WTC11 (cell line): ENCODE measurements at regions not wholly inside any gene's neighbourhood (a gene's known extent, or its start where the extent isn't known, plus 50 kb on each side); places are given as distances from the start of the nearest gene placed in this dataset.

ENCODE experiments used
- ATAC-seq: fragments of 200-7000 bp; cut with Tn5 transposase; 2 replicates; pipeline ENCODE4 v1.10.0; 2021; ENCODE audit warnings: mild to moderate bottlenecking, moderate library complexity
- CTCF ChIA-PET: fragments of 300-600 bp; sonication (Branson Sonifier 250); formaldehyde crosslinking; loops from one replicate; lab custom pipeline; 2021; ENCODE audit warnings: antibody characterized with exemption; lab: Charles Lee
- POLR2A ChIA-PET: fragments of 350-600 bp; sonication (Branson Sonifier 250); formaldehyde crosslinking; loops from one replicate; lab custom pipeline; 2021; ENCODE audit warnings: antibody characterized with exemption; lab: Charles Lee
- DNase-seq: peaks from one replicate; pipeline ENCODE4 v3.0.0; 2021; ENCODE audit warnings: low spot score
- H3K27ac Mint-ChIP-seq: 2 replicates; pipeline ENCODE4 v1.8.0; 2021; ENCODE audit warnings: mixed read lengths
- H3K27me3 Mint-ChIP-seq: 2 replicates; pipeline ENCODE4 v1.8.0; 2021; ENCODE audit warnings: low read depth, mild to moderate bottlenecking, moderate library complexity, mixed read lengths
- H3K36me3 Mint-ChIP-seq: 2 replicates; pipeline ENCODE4 v1.8.0; 2021; ENCODE audit warnings: mixed read lengths
- H3K4me1 Mint-ChIP-seq: 2 replicates; pipeline ENCODE4 v1.8.0; 2022; ENCODE audit warnings: mixed read lengths
- H3K4me3 Mint-ChIP-seq: 2 replicates; pipeline ENCODE4 v1.8.0; 2021; ENCODE audit warnings: mild to moderate bottlenecking, moderate library complexity, mixed read lengths
- H3K9me3 Mint-ChIP-seq: 2 replicates; pipeline ENCODE4 v1.8.0; 2021; ENCODE audit warnings: mixed read lengths
- ATF1 ChIP-seq: sonication (generic); formaldehyde crosslinking; IDR thresholded peaks from 2 replicates; pipeline ENCODE4 v1.8.1; 2023; ENCODE audit warnings: mild to moderate bottlenecking, moderate library complexity, missing genetic modification reagents
- CBFB ChIP-seq: sonication (generic); formaldehyde crosslinking; IDR thresholded peaks from 2 replicates; pipeline ENCODE4 v1.8.1; 2022; ENCODE audit warnings: mild to moderate bottlenecking, low read depth, missing genetic modification reagents
- CTCF ChIP-seq: fragments of 200-600 bp; IDR thresholded peaks from 2 replicates; pipeline ENCODE4 v1.8.0; 2022; ENCODE audit warnings: antibody characterized with exemption
- ERG ChIP-seq: fragments of 250-450 bp; sonication (Bioruptor Pico); IDR thresholded peaks from 2 replicates; pipeline ENCODE4 v1.8.0; 2021; ENCODE audit warnings: mild to moderate bottlenecking
- ESRRA ChIP-seq: sonication (generic); formaldehyde crosslinking; IDR thresholded peaks from 2 replicates; pipeline ENCODE4 v1.8.1; 2022; ENCODE audit warnings: mild to moderate bottlenecking, missing genetic modification reagents, borderline replicate concordance
- GABPB1 ChIP-seq: sonication (generic); formaldehyde crosslinking; IDR thresholded peaks from 2 replicates; pipeline ENCODE4 v1.8.1; 2023; ENCODE audit warnings: mild to moderate bottlenecking, missing genetic modification reagents
- GTF2I ChIP-seq: fragments of 250-450 bp; sonication (Bioruptor Pico); conservative IDR thresholded peaks from 2 replicates; pipeline ENCODE4 v1.4.0; 2021; ENCODE audit warnings: mild to moderate bottlenecking
- KAT7 ChIP-seq: sonication (generic); formaldehyde crosslinking; IDR thresholded peaks from 2 replicates; pipeline ENCODE4 v1.8.1; 2023; ENCODE audit warnings: missing genetic modification reagents, mild to moderate bottlenecking, borderline replicate concordance
- OVOL2 ChIP-seq: fragments of 250-450 bp; sonication (Bioruptor Pico); IDR thresholded peaks from 2 replicates; pipeline ENCODE4 v1.9.0; 2021; ENCODE audit warnings: mild to moderate bottlenecking, borderline replicate concordance
- PREB ChIP-seq: sonication (generic); formaldehyde crosslinking; IDR thresholded peaks from 2 replicates; pipeline ENCODE4 v1.8.1; 2022; ENCODE audit warnings: mild to moderate bottlenecking, missing genetic modification reagents, moderate library complexity, borderline replicate concordance
- PRRX2 ChIP-seq: fragments of 250-450 bp; sonication (Bioruptor Pico); IDR thresholded peaks from 2 replicates; pipeline ENCODE4 v1.8.0; 2021; ENCODE audit warnings: mild to moderate bottlenecking
- TCF7 ChIP-seq: sonication (generic); formaldehyde crosslinking; IDR thresholded peaks from 2 replicates; pipeline ENCODE4 v1.8.0; 2022; ENCODE audit warnings: mild to moderate bottlenecking, low read depth, missing genetic modification reagents, moderate library complexity
- TEAD4 ChIP-seq: sonication (generic); formaldehyde crosslinking; IDR thresholded peaks from 2 replicates; pipeline ENCODE4 v1.8.0; 2022; ENCODE audit warnings: mild to moderate bottlenecking, missing genetic modification reagents
- TP53 ChIP-seq: sonication (generic); formaldehyde crosslinking; IDR thresholded peaks from 2 replicates; pipeline ENCODE4 v1.8.1; 2023; ENCODE audit warnings: mild to moderate bottlenecking, missing genetic modification reagents
- ZNF317 ChIP-seq: sonication (generic); formaldehyde crosslinking; IDR thresholded peaks from 2 replicates; pipeline ENCODE4 v1.8.1; 2023; ENCODE audit warnings: low read depth, mild to moderate bottlenecking, moderate library complexity, missing genetic modification reagents, borderline replicate concordance
- TF ChIP-seq, protein P1 (sequence below): sonication (generic); formaldehyde crosslinking; IDR thresholded peaks from 2 replicates; pipeline ENCODE4 v1.8.0; 2023; ENCODE audit warnings: mild to moderate bottlenecking, missing genetic modification reagents
- TF ChIP-seq, protein P2 (sequence below): sonication (generic); formaldehyde crosslinking; IDR thresholded peaks from 2 replicates; pipeline ENCODE4 v1.8.1; 2022; ENCODE audit warnings: low read depth, mild to moderate bottlenecking, moderate library complexity, missing genetic modification reagents, borderline replicate concordance
- TF ChIP-seq, protein P3 (sequence below): sonication (generic); formaldehyde crosslinking; IDR thresholded peaks from 2 replicates; pipeline ENCODE4 v1.8.0; 2022; ENCODE audit warnings: mild to moderate bottlenecking, missing genetic modification reagents
- TF ChIP-seq, protein P4 (sequence below): fragments of 250-450 bp; sonication (Bioruptor Pico); IDR thresholded peaks from 2 replicates; pipeline ENCODE4 v1.9.0; 2021; ENCODE audit warnings: moderate library complexity, mild to moderate bottlenecking, inconsistent platforms, borderline replicate concordance
- TF ChIP-seq, protein P5 (sequence below): sonication (generic); formaldehyde crosslinking; IDR thresholded peaks from 2 replicates; pipeline ENCODE4 v1.8.0; 2022; ENCODE audit warnings: missing genetic modification reagents

DNA sequence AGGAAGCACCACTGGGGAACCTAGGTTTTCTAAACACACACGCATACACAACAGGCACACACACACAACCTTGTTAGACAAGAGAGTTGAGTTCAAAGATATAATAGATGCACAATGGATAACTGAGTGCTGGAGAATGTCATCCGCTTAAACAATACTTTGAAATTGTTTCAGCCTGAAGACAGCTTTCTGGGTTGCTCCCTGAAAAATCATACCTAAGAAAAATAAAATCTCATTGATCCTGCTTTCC lies 126.1 kb downstream of the TMEM161B start:
- Mint-ChIP-seq H3K4me3 (no peak overlapping the region), H3K27ac (no peak overlapping the region), H3K4me1 (peaks cover 13% of the 10 kb centered on the region; the same call in 1 of the 2 replicates), H3K27me3 (peaks cover 9% of the 10 kb centered on the region; the same call in 1 of the 2 replicates), H3K36me3 (no peaks in the 10 kb centered on the region), H3K9me3 (no peaks in the 10 kb centered on the region)
- ChIA-PET CTCF (interaction anchor here (1.0 kb wide), 1 partner anchor 48 kb away, joined by 3 read pairs; no protein-coding TSS in a partner anchor), POLR2A (no interaction called here)
- DNase-seq (no peak), ATAC-seq (no peak)
- TF ChIP-seq KAT7 (no peak), TP53 (CRISPR knock-in tag) (no peak), ERG (no peak), TEAD4 (CRISPR knock-in tag) (no peak), ZNF317 (CRISPR knock-in tag) (no peak), PREB (CRISPR knock-in tag) (no peak), CBFB (CRISPR knock-in tag) (no peak), ATF1 (CRISPR knock-in tag) (no peak), PRRX2 (CRISPR knock-in tag) (no peak), TCF7 (no peak), OVOL2 (CRISPR knock-in tag) (no peak), GABPB1 (no peak), GTF2I (CRISPR knock-in tag) (no peak), ESRRA (CRISPR knock-in tag) (no peak)
- TF ChIP-seq, protein P1, sequence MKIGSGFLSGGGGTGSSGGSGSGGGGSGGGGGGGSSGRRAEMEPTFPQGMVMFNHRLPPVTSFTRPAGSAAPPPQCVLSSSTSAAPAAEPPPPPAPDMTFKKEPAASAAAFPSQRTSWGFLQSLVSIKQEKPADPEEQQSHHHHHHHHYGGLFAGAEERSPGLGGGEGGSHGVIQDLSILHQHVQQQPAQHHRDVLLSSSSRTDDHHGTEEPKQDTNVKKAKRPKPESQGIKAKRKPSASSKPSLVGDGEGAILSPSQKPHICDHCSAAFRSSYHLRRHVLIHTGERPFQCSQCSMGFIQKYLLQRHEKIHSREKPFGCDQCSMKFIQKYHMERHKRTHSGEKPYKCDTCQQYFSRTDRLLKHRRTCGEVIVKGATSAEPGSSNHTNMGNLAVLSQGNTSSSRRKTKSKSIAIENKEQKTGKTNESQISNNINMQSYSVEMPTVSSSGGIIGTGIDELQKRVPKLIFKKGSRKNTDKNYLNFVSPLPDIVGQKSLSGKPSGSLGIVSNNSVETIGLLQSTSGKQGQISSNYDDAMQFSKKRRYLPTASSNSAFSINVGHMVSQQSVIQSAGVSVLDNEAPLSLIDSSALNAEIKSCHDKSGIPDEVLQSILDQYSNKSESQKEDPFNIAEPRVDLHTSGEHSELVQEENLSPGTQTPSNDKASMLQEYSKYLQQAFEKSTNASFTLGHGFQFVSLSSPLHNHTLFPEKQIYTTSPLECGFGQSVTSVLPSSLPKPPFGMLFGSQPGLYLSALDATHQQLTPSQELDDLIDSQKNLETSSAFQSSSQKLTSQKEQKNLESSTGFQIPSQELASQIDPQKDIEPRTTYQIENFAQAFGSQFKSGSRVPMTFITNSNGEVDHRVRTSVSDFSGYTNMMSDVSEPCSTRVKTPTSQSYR: no peak
- TF ChIP-seq, protein P2, sequence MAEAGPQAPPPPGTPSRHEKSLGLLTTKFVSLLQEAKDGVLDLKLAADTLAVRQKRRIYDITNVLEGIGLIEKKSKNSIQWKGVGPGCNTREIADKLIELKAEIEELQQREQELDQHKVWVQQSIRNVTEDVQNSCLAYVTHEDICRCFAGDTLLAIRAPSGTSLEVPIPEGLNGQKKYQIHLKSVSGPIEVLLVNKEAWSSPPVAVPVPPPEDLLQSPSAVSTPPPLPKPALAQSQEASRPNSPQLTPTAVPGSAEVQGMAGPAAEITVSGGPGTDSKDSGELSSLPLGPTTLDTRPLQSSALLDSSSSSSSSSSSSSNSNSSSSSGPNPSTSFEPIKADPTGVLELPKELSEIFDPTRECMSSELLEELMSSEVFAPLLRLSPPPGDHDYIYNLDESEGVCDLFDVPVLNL: no peak
- TF ChIP-seq, protein P3, sequence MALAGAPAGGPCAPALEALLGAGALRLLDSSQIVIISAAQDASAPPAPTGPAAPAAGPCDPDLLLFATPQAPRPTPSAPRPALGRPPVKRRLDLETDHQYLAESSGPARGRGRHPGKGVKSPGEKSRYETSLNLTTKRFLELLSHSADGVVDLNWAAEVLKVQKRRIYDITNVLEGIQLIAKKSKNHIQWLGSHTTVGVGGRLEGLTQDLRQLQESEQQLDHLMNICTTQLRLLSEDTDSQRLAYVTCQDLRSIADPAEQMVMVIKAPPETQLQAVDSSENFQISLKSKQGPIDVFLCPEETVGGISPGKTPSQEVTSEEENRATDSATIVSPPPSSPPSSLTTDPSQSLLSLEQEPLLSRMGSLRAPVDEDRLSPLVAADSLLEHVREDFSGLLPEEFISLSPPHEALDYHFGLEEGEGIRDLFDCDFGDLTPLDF (CRISPR knock-in tag): no peak

DNA sequence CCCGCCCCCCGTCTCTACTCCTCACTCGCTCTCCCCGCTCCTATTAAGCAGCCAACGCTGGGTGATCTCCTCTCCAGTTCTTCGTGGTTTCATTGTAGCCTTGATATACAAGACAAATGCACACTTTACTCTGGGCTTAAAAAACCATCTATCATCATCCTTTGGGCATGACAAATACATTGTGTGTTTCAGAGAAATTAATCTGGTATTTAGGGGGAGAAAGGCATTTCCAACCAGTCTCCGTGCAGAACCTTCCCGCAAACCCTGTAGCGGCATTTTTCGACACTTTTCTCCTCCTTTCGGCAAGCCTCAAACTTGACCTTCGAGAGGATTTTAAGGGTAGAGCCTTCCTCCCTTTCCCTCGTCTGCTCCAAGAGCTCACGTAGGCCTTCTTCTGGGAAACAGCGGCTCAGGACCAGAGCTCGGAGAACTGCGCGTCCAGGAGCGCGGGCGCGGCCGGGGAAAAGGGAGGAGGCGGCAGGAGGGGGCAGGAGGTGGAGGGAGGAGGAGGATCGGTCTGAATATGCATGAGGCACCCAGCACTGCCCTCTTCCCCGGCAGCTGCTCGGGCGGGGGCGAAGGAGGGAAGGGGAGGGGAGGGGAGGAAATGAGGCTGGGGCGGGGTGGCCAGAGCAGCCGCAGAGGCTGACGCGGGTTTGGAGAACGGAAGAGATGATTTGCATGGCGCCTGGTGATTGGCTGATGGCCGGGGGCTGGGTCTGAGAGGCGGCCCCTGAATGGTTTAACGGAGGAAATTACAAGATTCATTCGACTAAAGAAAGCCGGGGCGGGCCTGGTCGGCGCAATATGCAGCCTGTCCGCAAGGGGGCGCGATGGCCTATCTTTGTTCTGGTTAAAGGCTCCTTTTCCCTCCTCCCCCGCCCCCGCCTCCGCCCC lies 127.5 kb downstream of the TMEM161B start:
- ChIA-PET CTCF (interaction anchor here (0.5 to 1.7 kb wide), 32 partner anchors 22 to 1563 kb away, joined by 3 to 14 read pairs (median 4); no protein-coding TSS in a partner anchor), POLR2A (interaction anchor here (1.6 kb wide), 1 partner anchor 534 kb away, joined by 4 read pairs; no protein-coding TSS in a partner anchor)
- H3K36me3 Mint-ChIP-seq: no peaks in the 10 kb centered on the region
- DNase-seq (peak; percentile 99), ATAC-seq (peak; percentile 89)
- no peak overlapping the region for H3K4me3 Mint-ChIP-seq
- peaks cover 12% of the 10 kb centered on the region; the same call in 1 of the 2 replicates for H3K4me1 Mint-ChIP-seq
- no peak overlapping the region for H3K27ac Mint-ChIP-seq
- H3K27me3 Mint-ChIP-seq: peaks cover 7% of the 10 kb centered on the region; the same call in 1 of the 2 replicates
- H3K9me3 Mint-ChIP-seq: no peaks in the 10 kb centered on the region
- TF ChIP-seq, protein P4, sequence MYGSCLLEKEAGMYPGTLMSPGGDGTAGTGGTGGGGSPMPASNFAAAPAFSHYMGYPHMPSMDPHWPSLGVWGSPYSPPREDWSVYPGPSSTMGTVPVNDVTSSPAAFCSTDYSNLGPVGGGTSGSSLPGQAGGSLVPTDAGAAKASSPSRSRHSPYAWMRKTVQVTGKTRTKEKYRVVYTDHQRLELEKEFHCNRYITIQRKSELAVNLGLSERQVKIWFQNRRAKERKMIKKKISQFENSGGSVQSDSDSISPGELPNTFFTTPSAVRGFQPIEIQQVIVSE (CRISPR knock-in tag): no peak
- TF ChIP-seq, protein P5, sequence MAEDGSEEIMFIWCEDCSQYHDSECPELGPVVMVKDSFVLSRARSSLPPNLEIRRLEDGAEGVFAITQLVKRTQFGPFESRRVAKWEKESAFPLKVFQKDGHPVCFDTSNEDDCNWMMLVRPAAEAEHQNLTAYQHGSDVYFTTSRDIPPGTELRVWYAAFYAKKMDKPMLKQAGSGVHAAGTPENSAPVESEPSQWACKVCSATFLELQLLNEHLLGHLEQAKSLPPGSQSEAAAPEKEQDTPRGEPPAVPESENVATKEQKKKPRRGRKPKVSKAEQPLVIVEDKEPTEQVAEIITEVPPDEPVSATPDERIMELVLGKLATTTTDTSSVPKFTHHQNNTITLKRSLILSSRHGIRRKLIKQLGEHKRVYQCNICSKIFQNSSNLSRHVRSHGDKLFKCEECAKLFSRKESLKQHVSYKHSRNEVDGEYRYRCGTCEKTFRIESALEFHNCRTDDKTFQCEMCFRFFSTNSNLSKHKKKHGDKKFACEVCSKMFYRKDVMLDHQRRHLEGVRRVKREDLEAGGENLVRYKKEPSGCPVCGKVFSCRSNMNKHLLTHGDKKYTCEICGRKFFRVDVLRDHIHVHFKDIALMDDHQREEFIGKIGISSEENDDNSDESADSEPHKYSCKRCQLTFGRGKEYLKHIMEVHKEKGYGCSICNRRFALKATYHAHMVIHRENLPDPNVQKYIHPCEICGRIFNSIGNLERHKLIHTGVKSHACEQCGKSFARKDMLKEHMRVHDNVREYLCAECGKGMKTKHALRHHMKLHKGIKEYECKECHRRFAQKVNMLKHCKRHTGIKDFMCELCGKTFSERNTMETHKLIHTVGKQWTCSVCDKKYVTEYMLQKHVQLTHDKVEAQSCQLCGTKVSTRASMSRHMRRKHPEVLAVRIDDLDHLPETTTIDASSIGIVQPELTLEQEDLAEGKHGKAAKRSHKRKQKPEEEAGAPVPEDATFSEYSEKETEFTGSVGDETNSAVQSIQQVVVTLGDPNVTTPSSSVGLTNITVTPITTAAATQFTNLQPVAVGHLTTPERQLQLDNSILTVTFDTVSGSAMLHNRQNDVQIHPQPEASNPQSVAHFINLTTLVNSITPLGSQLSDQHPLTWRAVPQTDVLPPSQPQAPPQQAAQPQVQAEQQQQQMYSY: 0 out of 2 replicates have a peak, but pooled peaks have one; percentile 24
- TF ChIP-seq CTCF (peak; percentile 82), TCF7 (no peak)
